NCI-H345 (cell line): ENCODE measurements at regions not wholly inside any gene's neighbourhood (a gene's known extent, or its start where the extent isn't known, plus 50 kb on each side); places are given as distances from the start of the nearest gene placed in this dataset.
"Not testable (repeated sequence)": the region's sequence is repeated elsewhere in the genome, so short reads cannot be mapped to it uniquely, and the experiment has no call there.

Experiments used
- DNase-seq: peaks from one replicate; lab custom pipeline; 2025; lab: John Stamatoyannopoulos, UW

DNA sequence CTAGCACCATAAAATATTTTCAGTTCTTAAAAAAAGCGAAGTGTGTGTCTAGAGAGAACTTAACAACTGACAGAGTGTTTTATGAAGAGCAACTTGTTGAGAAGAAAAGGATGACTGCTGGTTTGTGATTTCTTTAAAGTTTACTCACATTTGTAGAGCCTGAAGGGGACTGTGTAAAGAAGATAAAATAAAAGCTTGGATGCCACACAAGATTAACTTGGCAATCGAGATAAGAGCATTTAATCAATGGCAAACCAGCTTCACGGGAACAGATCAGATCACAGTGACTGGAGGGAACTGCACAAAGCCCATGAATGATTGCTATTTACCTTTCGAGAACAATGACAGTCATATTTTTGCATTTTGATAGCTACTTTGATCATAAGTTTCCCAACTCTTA, 2013.1 kb upstream of the CDH9 start:
- no peak for DNase-seq

DNA sequence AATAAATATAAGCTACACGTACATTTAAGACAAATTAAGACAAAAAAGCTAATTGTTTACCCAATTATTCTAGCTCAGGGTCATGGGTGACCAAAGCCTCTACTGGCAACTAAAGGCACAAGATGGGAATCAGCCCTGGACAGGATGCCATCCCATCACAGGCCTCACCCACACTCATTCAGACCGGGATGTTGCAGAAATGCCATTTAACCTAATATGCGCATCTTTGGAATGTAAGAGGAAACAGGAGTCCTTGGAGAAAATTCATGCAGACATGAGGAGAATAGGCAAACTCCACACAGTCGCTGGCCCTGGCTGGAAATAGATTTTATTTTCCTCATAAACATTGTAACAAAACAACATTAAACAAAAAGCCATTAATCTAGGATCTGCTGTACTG, 2003.8 kb upstream of the CDH9 start:
- no peak for DNase-seq

DNA sequence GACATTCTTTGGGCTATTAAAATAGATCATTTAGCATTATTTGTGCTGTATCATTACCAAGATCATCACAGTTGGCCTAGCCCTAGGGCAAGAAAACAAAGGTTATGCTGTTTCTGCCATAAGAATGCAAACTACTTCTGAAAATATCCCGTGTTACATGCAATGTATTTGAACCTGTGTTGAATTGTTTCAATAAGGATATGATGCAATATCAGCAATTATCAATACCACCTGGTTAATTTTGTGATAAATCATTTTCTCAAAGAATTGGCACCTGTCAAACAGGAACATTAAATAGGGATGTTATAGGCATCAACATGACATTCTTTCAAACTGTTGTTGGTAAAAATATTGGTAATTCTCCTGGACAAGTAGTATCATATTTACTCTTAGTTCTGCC, 2002.0 kb upstream of the CDH9 start:
- DNase-seq = no peak

DNA sequence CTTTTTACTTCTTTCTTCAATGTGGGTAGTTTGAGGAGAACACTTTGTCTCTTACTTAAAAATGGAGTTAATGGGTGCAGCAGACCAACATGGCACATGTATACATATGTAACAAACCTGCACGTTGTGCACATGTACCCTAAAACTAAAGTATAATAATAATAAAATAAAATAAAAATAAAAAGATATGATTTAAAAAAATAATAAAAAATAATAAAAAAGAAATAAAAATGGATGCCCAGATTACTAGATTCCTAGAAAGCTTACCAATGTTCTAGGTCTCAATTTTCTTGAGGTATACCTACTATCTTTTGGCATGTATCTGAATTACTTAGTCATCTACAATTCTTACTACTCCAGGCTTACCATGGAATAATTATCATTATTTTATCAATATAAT, 2001.6 kb upstream of the CDH9 start:
- no peak for DNase-seq

DNA sequence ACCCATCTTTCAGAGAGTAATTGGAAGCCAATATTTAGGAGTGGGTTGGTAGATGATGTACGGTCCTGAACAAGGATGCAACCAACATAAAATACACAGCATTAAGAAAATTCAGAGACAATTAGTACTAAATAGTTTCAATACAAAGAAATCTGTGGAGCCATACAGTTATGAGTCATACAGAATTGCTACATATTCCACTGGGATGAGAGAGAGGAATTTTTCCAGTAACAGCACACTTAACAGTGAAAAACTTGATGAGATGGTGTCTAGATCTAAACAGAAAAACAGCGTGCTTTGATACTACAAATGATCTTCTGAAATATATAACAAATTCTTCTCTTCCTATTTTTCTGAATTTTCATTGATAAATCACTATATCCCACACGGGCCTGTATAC, 1999.3 kb upstream of the CDH9 start:
- DNase-seq = no peak

DNA sequence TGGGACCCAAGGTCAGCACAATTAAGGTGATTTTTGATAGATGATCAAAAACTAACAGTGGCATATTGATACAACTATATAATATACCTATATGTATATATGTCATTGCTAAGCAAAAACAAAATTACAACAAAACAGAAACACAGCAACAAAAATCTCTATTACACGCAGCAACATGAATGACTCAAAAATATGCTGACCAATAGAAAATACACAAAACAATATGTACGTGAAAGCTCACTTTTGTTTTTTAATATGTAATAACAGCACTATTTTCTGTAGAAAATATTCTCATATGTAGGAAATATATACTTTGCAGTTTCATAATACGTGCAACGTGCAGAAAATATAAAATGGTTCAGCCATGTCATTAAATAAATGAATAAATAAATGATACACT, 1985.7 kb upstream of the CDH9 start:
- DNase-seq = no peak

DNA sequence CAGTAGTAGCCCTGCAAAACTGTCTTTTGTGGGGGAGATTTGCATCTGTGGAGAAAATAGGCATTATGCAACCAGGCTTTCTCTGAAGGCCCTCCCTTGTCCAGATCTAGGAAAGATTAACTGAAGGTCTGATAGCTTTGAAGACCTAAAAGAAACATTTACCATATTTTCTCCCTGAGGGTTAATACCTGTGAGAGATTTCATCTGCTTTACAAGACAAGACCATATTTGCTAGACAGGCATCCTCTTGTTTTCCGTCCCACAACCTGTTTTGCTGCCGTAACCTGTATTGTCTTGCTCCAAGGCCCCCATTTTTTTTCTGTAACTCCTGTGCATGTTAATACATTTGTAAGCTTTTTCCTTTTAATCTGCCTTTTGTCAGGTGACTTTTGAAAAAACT, 1985.2 kb upstream of the CDH9 start:
- DNase-seq = no peak

DNA sequence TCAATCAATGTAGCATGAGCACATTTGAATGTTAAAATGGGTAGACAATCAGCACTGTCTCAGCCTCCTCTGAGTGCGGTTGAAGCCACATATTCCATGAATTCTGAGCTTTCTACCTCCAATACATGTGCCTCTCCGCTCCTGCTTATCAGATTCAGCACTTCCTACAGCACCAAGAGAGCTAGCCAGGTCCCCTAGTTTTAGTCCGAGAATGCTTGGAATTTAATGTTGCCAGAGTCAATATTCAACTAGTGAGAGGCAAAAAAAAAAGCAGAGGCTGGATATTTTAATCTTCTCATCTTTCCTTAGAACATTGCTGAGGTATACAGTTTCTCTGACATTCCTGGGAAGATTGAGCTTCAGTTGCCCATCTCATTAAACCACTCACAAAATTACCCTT, 1979.1 kb upstream of the CDH9 start:
- DNase-seq = no peak

DNA sequence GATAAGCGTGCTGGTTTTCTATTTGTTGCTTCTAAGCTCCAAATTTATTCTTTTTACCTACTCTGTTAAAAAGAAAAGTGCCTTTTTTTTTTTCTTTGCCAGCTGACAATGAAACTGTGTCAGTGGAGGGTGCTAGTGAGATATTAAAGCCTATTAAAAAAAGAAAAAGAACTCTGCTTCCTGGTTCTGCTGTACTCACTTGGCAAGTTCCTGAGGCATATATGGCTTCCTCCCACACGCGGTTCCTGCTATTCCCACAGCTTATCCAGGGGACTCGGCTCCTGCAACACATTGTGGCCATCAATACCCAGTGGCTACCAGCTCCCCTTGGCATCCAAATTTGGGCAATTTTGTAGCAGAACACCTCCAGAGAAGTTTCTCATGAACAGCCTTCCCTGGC, 1977.7 kb upstream of the CDH9 start:
- no peak for DNase-seq

DNA sequence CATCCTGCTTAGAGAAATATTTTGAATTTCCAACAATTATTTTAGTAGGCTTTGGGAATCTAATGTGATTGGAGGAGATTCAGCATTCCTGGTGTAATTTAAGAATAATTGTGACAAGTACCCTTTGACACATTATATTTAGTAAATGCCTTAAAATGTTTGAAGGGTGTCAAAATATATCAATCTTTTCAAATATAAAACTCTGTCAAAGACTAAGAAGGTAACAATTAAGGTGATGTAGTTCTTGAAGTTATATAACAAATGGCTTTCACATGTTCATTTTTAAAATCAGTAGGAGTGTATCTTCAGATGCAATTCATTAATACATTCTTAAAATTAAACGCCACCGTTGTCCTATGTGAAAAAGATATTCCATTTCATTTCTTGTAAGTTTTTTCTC, 1977.1 kb upstream of the CDH9 start:
- DNase-seq = no peak

DNA sequence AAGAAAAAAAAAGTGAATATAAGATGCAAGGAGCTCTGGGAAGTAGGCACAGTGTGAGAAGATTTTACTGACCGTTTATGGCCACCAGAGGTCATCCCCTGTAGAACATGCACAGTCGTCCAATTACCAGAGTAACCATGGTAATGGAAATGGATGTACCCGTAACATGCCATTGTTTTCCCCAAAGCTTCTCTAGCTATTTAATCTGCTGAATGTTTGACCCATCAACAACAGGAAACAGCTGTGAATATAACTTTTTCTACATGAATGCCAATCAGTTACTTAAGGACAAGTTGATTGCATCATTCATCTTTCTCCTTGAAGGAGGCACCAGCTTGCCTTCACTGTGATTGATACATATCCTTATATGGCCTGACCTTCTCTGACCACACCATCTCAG, 1967.0 kb upstream of the CDH9 start:
- DNase-seq = no peak

DNA sequence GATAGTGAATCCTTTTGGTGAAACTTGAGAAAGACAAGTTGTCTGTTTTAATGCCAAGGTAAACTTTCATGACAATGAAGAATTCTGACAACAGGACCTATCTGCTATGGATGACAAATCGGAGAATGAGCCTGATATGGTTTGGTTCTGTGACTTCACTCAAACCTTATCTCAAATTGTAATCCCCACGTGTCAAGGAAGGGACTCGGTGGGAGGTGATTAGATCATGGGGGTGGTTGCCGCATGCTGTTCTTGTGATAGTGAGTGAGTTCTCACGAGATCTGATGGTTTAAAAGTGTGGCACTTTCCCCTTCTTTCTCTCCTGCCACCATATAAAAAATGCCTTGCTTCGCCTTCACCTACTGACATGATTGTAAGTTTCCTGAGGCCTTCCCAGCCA, 1964.1 kb upstream of the CDH9 start:
- DNase-seq = no peak

DNA sequence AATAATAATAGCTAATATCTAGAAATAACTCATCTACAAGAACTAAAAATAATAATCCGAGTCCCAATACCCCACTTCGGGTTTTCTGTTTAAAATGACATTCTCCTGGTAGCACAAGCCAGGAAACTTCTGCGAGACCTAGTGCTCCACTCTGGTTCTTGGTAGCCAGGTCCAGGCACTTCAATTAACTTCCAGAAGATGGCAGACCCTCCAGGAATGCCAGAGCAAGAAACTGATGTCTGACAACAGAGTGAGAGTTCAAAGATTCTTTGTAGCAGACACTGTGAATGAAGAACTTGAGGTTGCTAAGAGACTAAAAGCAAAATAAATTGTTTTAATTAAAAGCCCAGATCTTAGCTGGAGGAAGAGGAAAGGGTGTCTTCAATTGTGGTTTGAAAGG, 1963.3 kb upstream of the CDH9 start:
- DNase-seq = no peak

DNA sequence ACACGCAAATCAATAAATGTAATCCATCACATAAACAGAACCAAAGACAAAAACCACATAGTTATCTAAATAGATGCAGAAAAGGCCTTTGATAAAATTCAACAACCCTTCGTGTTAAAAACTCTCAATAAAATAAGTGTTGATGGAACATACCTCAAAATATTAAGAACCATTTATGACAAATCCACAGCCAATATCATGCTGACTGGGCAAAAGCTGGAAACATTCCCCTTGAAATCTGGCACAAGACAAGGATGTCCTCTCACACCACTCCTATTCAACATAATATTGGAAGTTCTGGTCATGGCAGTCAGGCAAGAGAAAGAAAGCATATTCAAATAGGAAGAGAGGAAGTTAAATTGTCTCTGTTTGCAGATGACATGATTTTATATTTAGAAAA, 1946.3 kb upstream of the CDH9 start:
- no peak for DNase-seq

DNA sequence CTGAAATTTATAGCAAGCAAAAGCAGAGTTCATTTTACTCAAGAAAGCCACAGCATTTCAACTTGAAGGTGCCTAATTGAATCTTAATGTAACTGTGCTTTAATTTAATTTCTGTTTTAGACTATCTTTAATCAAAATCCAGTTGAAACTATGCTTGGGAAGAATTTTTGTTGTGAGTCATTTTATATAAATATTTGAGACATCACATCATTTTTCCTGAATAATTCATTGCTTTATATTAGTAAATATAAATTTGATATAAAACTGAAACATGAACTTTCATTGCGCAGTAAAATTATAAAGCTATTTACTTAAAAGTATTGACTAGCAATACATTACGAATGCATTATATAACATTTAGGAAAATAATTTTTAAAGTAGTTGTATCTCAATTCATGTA, 1937.1 kb upstream of the CDH9 start:
- no peak for DNase-seq

DNA sequence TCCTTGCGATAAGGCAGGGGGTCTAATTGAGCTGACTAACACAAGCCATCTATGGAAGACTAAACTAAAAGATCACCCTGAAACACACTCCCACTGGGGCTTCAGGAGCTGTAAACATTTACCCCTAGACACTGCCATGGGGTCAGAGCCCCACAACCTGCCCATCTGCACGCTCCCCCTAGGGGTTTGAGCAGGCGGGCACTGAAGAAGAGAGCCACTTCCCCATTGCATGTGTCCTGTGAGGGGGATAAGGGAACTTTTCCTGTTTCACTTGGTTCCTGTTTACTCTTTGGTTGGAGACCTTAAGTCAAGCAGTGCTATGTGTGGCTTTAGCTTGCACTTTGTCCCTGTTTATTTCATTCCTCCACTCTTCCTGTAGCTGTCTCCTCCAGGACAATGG, 1929.5 kb upstream of the CDH9 start:
- DNase-seq = no peak

DNA sequence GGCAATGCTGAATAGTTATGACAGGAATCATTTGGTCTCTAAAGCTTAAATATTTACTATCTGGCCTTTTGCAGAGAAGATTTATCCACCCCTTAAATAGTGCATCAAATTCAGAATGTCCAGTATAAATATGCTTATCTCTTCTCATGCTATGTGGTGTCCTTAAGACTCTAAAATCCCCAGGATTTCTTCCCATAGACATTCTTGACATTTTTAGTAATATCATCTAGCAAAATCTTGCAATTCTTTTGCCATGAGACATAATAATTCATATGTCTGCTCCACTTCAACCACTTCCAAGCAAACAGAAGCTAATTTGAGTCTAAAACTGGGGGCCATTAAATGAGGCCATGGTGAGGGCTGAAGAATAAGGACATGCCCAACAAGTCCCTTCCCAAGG, 1923.4 kb upstream of the CDH9 start:
- no peak for DNase-seq

DNA sequence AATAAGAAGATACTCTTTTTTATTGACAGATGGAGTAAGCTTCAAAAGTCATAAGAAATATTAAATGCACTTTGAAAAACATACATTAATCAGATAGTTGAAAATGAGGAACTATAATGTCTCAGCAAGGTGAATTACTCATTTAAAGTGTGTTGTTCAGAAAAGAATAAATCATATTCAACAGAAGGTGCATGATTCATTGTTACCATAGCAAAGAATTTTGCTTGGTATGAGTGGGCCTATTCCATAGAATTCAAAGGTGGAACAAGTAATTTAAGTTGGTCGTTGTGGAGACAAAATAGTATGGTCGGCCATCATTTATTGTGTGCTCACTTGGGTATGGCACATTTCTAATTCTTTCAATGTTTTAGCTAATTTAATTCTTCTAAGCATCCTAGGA, 1920.2 kb upstream of the CDH9 start:
- no peak for DNase-seq

DNA sequence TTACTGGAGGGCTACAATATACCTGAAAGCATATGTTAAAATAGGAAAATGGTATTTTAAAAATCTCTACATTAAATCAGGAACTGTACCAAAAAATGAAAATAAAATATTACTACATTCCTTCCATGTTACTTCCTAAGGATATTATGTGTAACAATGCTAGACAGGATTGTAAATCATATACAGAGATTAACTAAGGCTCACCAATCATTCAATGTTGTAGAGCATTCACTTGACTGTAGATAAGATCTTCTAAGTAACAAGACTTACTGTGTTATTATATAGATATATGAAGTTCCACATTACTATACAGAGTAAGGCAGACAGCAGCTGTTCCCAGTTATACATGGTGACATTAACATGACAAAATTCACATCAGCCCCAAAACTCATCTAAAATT, 1919.1 kb upstream of the CDH9 start:
- no peak for DNase-seq

DNA sequence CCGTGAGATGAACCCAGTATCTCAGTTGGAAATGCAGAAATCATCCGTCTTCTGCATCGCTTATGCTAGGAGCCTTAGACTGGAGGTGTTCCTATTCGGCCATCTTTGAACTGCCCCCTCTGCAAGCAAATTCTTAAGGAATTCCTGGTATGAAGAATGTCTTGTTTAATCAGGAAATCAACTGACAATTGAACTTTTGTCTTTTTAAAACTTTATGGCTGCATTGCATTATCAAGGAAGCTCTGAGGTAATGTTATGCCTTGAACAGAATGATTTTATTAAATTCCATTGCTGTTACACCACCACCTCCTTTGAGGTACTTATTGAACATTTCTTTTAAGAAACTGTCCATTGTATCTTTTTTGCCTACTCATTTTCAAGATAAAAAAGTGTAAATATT, 1915.7 kb upstream of the CDH9 start:
- DNase-seq = no peak

DNA sequence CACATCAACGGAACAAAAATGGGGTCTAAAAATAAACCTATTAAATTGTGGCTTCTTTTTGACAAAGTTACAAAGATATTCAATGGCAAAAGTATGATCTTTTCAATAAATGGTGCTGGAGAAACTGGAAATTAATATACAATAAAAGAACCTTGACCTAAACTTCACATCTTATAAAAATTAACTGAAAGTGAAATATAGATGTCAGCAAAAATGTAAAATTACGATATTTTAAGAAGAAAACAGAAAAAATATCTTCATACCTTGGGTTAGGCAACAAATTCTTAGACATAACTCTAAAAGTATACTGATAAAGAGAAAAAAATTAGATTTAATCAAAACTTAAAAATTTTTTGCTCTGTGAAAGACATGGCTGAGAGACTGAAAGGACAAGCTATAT, 1909.5 kb upstream of the CDH9 start:
- no peak for DNase-seq

DNA sequence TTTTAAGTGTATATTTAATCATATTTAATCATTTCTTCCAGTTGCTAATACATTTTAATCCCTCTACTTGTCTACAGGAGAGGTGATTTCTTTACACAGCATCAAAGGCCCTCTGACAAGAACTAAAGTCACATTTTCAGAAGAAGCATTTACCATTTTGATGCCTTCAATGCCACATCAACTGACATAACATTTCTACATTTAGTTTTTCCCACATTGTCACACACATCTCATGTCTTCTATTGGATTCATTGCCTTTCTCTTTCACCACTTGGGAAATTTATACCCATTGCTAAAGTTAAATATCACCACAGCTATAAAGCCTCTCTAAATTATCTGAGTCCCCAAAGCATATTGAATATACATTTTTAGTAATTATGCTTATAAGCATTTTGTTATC, 1907.5 kb upstream of the CDH9 start:
- no peak for DNase-seq

DNA sequence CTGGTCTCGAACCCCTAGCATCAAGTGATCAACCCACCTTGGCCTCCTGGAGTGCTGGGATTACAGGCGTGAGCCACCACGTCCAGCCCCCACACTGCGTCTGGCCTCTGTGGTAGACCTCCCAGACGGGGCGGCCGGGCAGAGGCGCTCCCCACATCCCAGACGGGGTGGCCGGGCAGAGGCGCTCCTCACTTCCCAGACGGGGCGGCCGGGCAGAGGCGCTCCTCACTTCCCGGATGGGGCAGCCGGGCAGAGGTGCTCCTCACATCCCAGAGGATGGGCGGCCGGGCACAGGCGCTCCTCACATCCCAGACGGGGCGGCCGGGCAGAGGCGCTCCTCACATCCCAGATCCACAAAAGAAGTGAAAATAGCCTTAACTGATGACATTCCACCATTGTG, 1891.0 kb upstream of the CDH9 start:
- not testable (repeated sequence) for DNase-seq

DNA sequence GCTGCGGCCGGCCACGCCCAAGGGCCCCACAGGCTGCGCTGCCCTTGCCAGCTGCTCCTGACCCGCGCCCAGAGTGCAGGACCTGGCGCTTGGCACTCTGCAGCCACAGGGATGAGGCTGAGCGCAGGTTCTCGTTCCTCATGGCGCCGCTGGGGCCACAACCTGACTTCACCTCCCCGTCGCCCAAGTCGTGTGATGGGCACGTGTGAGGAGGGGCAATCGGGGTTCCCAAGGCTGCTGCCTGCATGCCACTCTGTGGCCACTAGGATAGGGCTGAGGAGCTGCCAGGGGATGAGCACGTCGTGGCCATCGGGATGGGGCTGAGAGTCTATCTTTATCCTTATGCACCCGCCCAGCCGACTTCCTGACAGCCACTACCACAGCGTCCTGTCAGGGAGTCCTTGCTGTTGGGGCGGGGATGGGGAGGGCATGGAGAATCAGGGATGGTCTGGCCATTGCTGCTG, 1890.0 kb upstream of the CDH9 start:
- DNase-seq = not testable (repeated sequence)

DNA sequence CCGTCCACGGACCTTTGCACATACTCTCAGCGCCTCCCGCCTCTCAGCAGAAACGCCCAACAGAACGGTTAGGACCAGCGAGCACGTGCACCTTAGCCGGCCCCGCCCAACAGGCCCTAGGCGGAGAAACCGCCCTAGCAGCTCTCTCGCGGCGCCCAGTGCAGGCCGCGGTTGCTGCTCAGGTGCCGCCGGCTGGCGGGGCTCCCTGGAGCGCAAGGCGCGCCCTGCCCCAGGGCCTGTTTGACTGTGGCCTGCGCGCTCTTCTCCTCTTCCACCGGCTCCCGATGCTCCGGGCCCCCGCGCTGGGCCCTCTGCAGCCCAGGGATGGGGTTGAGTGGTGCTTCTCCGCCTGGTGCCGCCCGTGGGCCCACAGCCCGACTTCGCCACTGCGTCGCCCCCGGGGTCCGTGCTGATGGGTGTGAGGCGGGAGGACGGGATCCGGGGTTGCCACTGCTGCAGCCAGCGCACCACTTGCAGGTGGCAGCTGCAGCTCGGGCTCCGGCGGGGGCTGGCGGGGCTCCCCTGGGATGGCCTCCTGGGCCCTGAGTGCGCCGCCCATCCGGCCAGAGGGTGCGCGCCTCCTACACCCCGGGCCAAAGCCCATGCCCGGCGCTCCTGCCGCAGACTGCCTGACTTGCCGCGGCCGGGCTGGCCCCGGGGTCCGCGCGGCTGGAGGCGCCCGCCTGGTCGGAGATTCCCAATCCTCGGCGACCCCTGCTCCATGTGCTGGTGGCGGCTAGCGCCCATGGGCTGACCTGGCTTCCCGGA, 1889.4 kb upstream of the CDH9 start:
- DNase-seq = no peak
